DND-41 (cell line): ENCODE measurements at regions not wholly inside any gene's neighbourhood (a gene's known extent, or its start where the extent isn't known, plus 50 kb on each side); places are given as distances from the start of the nearest gene placed in this dataset.

Experiments
- ATAC-seq: fragments of 200-7000 bp; cut with Tn5 transposase; 3 replicates; pipeline ENCODE4 v1.9.1; 2021; ENCODE audit warnings: low read depth; ENCODE audit not compliant: insufficient read depth
- DNase-seq: peaks from one replicate; pipeline ENCODE4 v3.0.0-alpha.2; 2020
- H2AFZ ChIP-seq: 2 replicates; pipeline ENCODE4 v1.6.0; 2012; ENCODE audit warnings: low read depth, low read length
- H3K27ac ChIP-seq: 2 replicates; pipeline ENCODE4 v1.5.1; 2012; ENCODE audit warnings: low read length, inconsistent platforms
- H3K27me3 ChIP-seq: fragments of 200-600 bp; sonication (generic); 2 replicates; pipeline ENCODE4 v1.6.0; 2012; ENCODE audit warnings: low read length, mild to moderate bottlenecking, inconsistent platforms; ENCODE audit not compliant: insufficient read depth, poor library complexity
- H3K36me3 ChIP-seq: 2 replicates; pipeline ENCODE4 v1.5.1; 2012; ENCODE audit warnings: low read length, inconsistent platforms; ENCODE audit not compliant: insufficient read depth
- H3K4me1 ChIP-seq: 2 replicates; pipeline ENCODE4 v1.5.1; 2012; ENCODE audit warnings: mild to moderate bottlenecking, low read length; ENCODE audit not compliant: insufficient read depth
- H3K4me2 ChIP-seq: 2 replicates; pipeline ENCODE4 v1.6.0; 2012; ENCODE audit warnings: mild to moderate bottlenecking, moderate library complexity, low read length, inconsistent platforms; ENCODE audit not compliant: insufficient read depth
- H3K4me3 ChIP-seq, 2 experiments: fragments of 200-600 bp in 1 of 2; shearing (Covaris generic) in 1 of 2; 2 replicates each; pipeline ENCODE4 v1.5.1; 2012 to 2016; ENCODE audit warnings: inconsistent platforms in 2 of 2, low read length in 2 of 2, mild to moderate bottlenecking in 2 of 2, low read depth in 1 of 2, moderate library complexity in 1 of 2
- H3K79me2 ChIP-seq: 2 replicates; pipeline ENCODE4 v1.6.0; 2012; ENCODE audit warnings: low read length, inconsistent platforms; ENCODE audit not compliant: insufficient read depth
- H3K9ac ChIP-seq: 2 replicates; pipeline ENCODE4 v1.6.0; 2012; ENCODE audit warnings: low read depth, mild to moderate bottlenecking, inconsistent platforms, low read length, moderate library complexity
- H3K9me3 ChIP-seq: 2 replicates; pipeline ENCODE4 v1.5.1; 2012; ENCODE audit warnings: low read length, moderate library complexity, mild to moderate bottlenecking, inconsistent platforms; ENCODE audit not compliant: insufficient read depth, severe bottlenecking
- H4K20me1 ChIP-seq: 2 replicates; pipeline ENCODE4 v1.6.0; 2012; ENCODE audit warnings: low read length; ENCODE audit not compliant: insufficient read depth
- EZH2 ChIP-seq: IDR thresholded peaks from 3 replicates; pipeline ENCODE4 v1.6.1; 2012; ENCODE audit warnings: borderline replicate concordance, low read depth, mild to moderate bottlenecking, moderate library complexity, low read length, inconsistent platforms; ENCODE audit not compliant: severe bottlenecking
- TF ChIP-seq, protein P1 (sequence below): IDR thresholded peaks from 2 replicates; pipeline ENCODE4 v1.5.1; 2012; ENCODE audit warnings: borderline replicate concordance, low read length, moderate library complexity, mild to moderate bottlenecking; ENCODE audit not compliant: poor library complexity, severe bottlenecking; ENCODE audit errors: extremely low read depth

GRCh38 chr9:18018661-18019060 lies 439.8 kb downstream of the SH3GL2 start:
- DNase-seq = no peak
- H2AFZ ChIP-seq = no peak overlapping the region

GRCh38 chr9:18020121-18020745 lies 441.4 kb downstream of the SH3GL2 start:
- Histone ChIP-seq H3K9ac (no peak overlapping the region), H3K36me3 (no peaks in the 10 kb centered on the region), H3K27me3 (no peaks in the 10 kb centered on the region), H3K4me3 (no peak overlapping the region), H2AFZ (no peak overlapping the region), H3K27ac (no peak overlapping the region), H3K9me3 (no peaks in the 10 kb centered on the region), H3K79me2 (no peaks in the 10 kb centered on the region), H4K20me1 (no peaks in the 10 kb centered on the region), H3K4me2 (no peak overlapping the region), H3K4me1 (no peaks in the 10 kb centered on the region)
- no peak for TF ChIP-seq EZH2
- TF ChIP-seq, protein P1, sequence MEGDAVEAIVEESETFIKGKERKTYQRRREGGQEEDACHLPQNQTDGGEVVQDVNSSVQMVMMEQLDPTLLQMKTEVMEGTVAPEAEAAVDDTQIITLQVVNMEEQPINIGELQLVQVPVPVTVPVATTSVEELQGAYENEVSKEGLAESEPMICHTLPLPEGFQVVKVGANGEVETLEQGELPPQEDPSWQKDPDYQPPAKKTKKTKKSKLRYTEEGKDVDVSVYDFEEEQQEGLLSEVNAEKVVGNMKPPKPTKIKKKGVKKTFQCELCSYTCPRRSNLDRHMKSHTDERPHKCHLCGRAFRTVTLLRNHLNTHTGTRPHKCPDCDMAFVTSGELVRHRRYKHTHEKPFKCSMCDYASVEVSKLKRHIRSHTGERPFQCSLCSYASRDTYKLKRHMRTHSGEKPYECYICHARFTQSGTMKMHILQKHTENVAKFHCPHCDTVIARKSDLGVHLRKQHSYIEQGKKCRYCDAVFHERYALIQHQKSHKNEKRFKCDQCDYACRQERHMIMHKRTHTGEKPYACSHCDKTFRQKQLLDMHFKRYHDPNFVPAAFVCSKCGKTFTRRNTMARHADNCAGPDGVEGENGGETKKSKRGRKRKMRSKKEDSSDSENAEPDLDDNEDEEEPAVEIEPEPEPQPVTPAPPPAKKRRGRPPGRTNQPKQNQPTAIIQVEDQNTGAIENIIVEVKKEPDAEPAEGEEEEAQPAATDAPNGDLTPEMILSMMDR = no peak
- ATAC-seq (no peak), DNase-seq (no peak)

More at GRCh38 chr9:18018661-18019060, 439.8 kb downstream of the SH3GL2 start:
- no peaks in the 10 kb centered on the region for H4K20me1 ChIP-seq
- no peak overlapping the region for H3K4me3 ChIP-seq
- ATAC-seq = no peak
- H3K4me1 ChIP-seq = no peaks in the 10 kb centered on the region
- no peaks in the 10 kb centered on the region for H3K27me3 ChIP-seq
- H3K27ac ChIP-seq = no peak overlapping the region
- TF ChIP-seq EZH2 = no peak
- TF ChIP-seq, protein P1 = no peak
- H3K9me3 ChIP-seq = no peaks in the 10 kb centered on the region
- no peaks in the 10 kb centered on the region for H3K36me3 ChIP-seq
- no peaks in the 10 kb centered on the region for H3K79me2 ChIP-seq
- no peak overlapping the region for H3K4me2 ChIP-seq
- H3K9ac ChIP-seq = no peak overlapping the region

GRCh38 chr9:18022642-18023041 lies 443.8 kb downstream of the SH3GL2 start:
- Histone ChIP-seq H3K4me1 (no peaks in the 10 kb centered on the region), H3K4me3 (no peak overlapping the region), H4K20me1 (no peaks in the 10 kb centered on the region), H3K27ac (no peak overlapping the region), H2AFZ (no peak overlapping the region), H3K27me3 (no peaks in the 10 kb centered on the region), H3K79me2 (no peaks in the 10 kb centered on the region), H3K9me3 (no peaks in the 10 kb centered on the region), H3K9ac (no peak overlapping the region), H3K36me3 (no peaks in the 10 kb centered on the region), H3K4me2 (no peak overlapping the region)
- TF ChIP-seq EZH2 = no peak
- TF ChIP-seq, protein P1 = no peak
- DNase-seq (no peak), ATAC-seq (no peak)
